ENCODE measurements at regions not wholly inside any gene's neighbourhood (a gene's known extent, or its start where the extent isn't known, plus 50 kb on each side); places are given as distances from the start of the nearest gene placed in this dataset.
"Not testable (repeated sequence)": the region's sequence is repeated elsewhere in the genome, so short reads cannot be mapped to it uniquely, and the experiment has no call there.

DNA sequence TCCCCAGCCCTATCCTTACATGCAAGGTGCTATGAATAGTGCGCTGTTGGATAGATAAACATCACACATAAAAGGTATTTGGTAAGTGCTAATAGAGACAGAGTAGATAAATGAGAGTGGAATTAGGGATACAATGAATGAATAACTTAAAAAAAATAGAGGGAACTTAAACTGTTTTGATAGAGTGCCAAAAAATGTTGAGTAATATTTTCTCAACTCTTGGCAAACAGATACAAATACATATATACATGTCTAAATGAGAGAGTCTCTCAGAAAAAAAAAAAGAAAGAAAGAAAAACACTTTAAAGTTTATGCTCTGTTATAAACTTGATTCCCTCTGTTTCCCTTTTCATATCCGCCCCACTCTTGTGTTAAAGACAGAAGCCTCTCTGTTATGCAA, 667.4 kb downstream of the ROBO2 start:
- H3K4me1 ChIP-seq (ENCODE audit: control insufficient read depth, insufficient read depth, low read length): peaks cover 15% of the 10 kb centered on the region

DNA sequence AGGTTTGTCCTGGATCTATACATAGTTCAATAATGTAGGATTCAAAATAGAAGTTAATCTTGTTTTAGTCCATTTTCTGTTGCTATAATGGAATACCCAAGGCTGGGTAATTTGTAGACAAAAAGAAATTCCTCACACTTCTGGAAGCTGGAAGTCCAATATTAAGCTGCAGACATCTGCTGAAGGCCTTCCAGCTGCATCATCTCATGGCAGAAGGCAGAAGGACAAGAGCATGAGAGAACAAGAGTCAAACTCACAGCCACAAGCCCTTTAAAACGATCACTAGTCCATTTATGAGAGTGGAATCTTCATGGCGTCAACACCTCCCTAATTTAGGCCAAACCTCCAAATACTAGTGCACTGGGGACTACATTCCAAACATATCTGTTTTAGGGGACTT, 669.3 kb downstream of the ROBO2 start:
- Histone ChIP-seq H3K9ac (ENCODE audit: low read depth, low read length) (no peak overlapping the region), H3K9me3 (ENCODE audit: control insufficient read depth, insufficient read depth, low read length) (no peaks in the 10 kb centered on the region), H3K4me3 (ENCODE audit: low read depth, low read length) (no peak overlapping the region), H3K27ac (ENCODE audit: low read depth, low read length) (no peak overlapping the region), H3K4me1 (ENCODE audit: control insufficient read depth, insufficient read depth, low read length) (peaks cover 12% of the 10 kb centered on the region; the same call in 1 of the 2 replicates), H3K27me3 (ENCODE audit: control insufficient read depth, insufficient read depth, low read length) (no peaks in the 10 kb centered on the region), H3K36me3 (ENCODE audit: control insufficient read depth, insufficient read depth, low read length) (no peaks in the 10 kb centered on the region)

More for the DNA sequence above, 667.4 kb downstream of the ROBO2 start:
- H3K27me3 ChIP-seq (ENCODE audit: control insufficient read depth, insufficient read depth, low read length): no peaks in the 10 kb centered on the region
- H3K4me3 ChIP-seq (ENCODE audit: low read depth, low read length): no peak overlapping the region
- no peak overlapping the region for H3K27ac ChIP-seq (ENCODE audit: low read depth, low read length)
- no peak overlapping the region for H3K9ac ChIP-seq (ENCODE audit: low read depth, low read length)
- no peaks in the 10 kb centered on the region for H3K36me3 ChIP-seq (ENCODE audit: control insufficient read depth, insufficient read depth, low read length)
- H3K9me3 ChIP-seq (ENCODE audit: control insufficient read depth, insufficient read depth, low read length): no peaks in the 10 kb centered on the region

DNA sequence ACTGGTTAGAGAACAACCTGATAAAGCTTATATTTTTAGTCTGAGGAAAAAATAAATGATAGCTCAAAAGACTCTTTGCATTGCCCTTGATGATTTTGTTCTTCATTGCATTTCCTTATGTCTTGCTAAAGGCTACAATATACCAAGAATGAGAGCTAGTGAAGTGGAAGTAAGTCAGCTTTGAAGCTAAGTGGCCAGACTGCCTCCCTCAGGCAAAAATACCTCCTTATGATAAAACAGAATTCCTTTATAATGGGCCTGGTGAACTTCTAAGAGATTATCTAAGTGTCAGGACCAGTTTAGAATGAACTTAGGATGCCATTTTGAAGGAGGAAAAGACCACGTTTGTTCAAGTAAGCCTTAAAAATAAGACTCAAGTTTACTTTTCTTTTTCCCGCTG, 678.4 kb downstream of the ROBO2 start:
- no peaks in the 10 kb centered on the region for H3K36me3 ChIP-seq (ENCODE audit: control insufficient read depth, insufficient read depth, low read length)
- no peaks in the 10 kb centered on the region for H3K27me3 ChIP-seq (ENCODE audit: control insufficient read depth, insufficient read depth, low read length)
- no peak overlapping the region for H3K27ac ChIP-seq (ENCODE audit: low read depth, low read length)
- H3K9ac ChIP-seq (ENCODE audit: low read depth, low read length): no peak overlapping the region
- no peak overlapping the region for H3K4me3 ChIP-seq (ENCODE audit: low read depth, low read length)
- H3K9me3 ChIP-seq (ENCODE audit: control insufficient read depth, insufficient read depth, low read length): no peaks in the 10 kb centered on the region
- H3K4me1 ChIP-seq (ENCODE audit: control insufficient read depth, insufficient read depth, low read length): peaks cover 16% of the 10 kb centered on the region; the same call in 1 of the 2 replicates

DNA sequence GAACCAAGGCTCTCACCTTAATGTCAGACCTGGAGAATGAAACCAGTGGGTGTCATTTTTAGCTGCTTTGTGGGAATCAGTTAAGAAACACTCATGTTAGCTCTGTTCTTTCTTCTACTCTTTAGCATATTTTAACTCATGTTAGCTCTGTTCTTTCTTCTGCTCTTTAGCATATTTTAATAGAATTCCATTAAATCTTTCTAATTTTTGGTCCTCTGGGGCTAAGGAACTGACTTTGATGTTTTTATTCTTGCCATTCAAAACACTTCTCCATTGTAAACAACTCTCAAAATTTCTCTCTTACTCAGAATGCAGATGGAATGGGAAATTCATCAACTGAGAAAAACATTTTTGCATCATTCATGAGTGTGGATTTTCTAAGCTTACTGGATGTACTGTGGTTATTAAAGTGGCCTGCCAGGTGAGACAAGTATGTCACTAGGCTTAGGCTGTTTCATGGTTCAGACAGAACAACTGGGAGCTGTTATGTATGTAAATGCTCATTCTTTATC, 680.6 kb downstream of the ROBO2 start:
- H3K4me1 ChIP-seq (ENCODE audit: control insufficient read depth, insufficient read depth, low read length): peaks cover 16% of the 10 kb centered on the region; the same call in 1 of the 2 replicates
- no peak overlapping the region for H3K27ac ChIP-seq (ENCODE audit: low read depth, low read length)
- H3K27me3 ChIP-seq (ENCODE audit: control insufficient read depth, insufficient read depth, low read length): no peaks in the 10 kb centered on the region
- no peaks in the 10 kb centered on the region for H3K36me3 ChIP-seq (ENCODE audit: control insufficient read depth, insufficient read depth, low read length)
- no peaks in the 10 kb centered on the region for H3K9me3 ChIP-seq (ENCODE audit: control insufficient read depth, insufficient read depth, low read length)
- H3K4me3 ChIP-seq (ENCODE audit: low read depth, low read length): no peak overlapping the region
- no peak overlapping the region for H3K9ac ChIP-seq (ENCODE audit: low read depth, low read length)

DNA sequence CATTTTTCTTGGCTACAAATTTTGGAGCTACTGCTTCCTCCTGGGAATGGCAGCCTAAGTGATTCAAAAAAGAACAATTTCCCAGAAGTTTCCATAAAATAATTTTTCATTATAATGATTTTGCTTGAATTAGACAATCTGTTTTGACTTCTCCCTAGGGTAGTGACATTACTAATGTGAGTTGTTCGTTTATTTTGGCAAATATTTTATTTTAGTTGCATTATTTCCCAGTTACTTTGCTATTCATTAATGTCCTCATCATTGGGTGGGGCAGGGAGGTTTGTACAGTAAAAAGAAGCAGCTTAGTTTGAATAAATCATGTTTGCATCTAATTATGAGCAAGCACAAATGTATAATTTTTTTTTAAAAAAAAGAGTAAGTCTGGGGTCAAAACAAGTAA, 686.6 kb downstream of the ROBO2 start:
- no peak overlapping the region for H3K9ac ChIP-seq (ENCODE audit: low read depth, low read length)
- no peak overlapping the region for H3K27ac ChIP-seq (ENCODE audit: low read depth, low read length)
- no peak overlapping the region for H3K4me3 ChIP-seq (ENCODE audit: low read depth, low read length)
- no peaks in the 10 kb centered on the region for H3K9me3 ChIP-seq (ENCODE audit: control insufficient read depth, insufficient read depth, low read length)
- no peaks in the 10 kb centered on the region for H3K4me1 ChIP-seq (ENCODE audit: control insufficient read depth, insufficient read depth, low read length)
- H3K36me3 ChIP-seq (ENCODE audit: control insufficient read depth, insufficient read depth, low read length): no peaks in the 10 kb centered on the region
- H3K27me3 ChIP-seq (ENCODE audit: control insufficient read depth, insufficient read depth, low read length): no peaks in the 10 kb centered on the region

DNA sequence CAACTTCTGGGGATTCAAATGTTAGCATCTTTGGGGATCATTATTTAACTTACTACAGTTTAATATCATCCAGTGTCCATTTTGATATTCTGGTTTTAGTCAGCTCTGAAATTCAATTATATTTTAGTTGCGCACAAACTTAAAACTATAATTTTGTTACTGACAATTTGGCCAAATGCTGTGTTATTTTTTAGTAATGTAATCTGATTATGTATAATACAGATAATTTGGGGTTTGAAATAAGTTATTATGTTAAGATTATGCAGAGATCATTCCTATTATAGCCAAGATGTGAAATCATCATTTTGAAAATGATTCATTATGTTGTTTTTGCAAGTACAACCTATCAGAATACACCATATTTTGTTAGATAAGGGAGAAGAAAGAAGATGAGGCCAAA, 706.1 kb downstream of the ROBO2 start:
- no peak overlapping the region for H3K4me3 ChIP-seq (ENCODE audit: low read depth, low read length)
- no peak overlapping the region for H3K9ac ChIP-seq (ENCODE audit: low read depth, low read length)

DNA sequence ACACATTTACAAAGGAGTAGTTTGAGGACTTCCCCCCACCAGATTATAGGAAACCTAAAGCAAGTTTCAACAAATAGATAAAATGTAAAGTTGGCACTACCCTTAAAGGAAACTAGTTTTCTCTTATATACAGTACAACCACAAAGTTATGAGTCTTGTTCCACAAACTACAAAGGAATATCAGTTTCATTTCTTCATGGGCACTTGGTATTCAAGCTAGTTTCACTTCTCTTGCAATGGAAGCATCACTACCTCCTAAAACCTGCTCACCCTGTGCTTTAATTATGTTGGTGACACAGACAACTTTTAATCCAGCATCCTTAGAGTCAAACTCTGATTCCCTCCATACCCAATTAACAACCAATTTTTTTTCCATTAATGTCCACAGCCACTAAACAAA, 707.0 kb downstream of the ROBO2 start:
- H3K9me3 ChIP-seq (ENCODE audit: control insufficient read depth, insufficient read depth, low read length): no peaks in the 10 kb centered on the region; the same call in 1 of the 2 replicates
- H3K4me1 ChIP-seq (ENCODE audit: control insufficient read depth, insufficient read depth, low read length): no peaks in the 10 kb centered on the region
- H3K4me3 ChIP-seq (ENCODE audit: low read depth, low read length): no peak overlapping the region
- no peaks in the 10 kb centered on the region for H3K36me3 ChIP-seq (ENCODE audit: control insufficient read depth, insufficient read depth, low read length)
- no peak overlapping the region for H3K27ac ChIP-seq (ENCODE audit: low read depth, low read length)
- H3K9ac ChIP-seq (ENCODE audit: low read depth, low read length): no peak overlapping the region
- no peaks in the 10 kb centered on the region for H3K27me3 ChIP-seq (ENCODE audit: control insufficient read depth, insufficient read depth, low read length)

More for the DNA sequence above, 706.1 kb downstream of the ROBO2 start:
- no peak overlapping the region for H3K27ac ChIP-seq (ENCODE audit: low read depth, low read length)
- H3K27me3 ChIP-seq (ENCODE audit: control insufficient read depth, insufficient read depth, low read length): no peaks in the 10 kb centered on the region
- no peaks in the 10 kb centered on the region; the same call in 1 of the 2 replicates for H3K9me3 ChIP-seq (ENCODE audit: control insufficient read depth, insufficient read depth, low read length)
- H3K36me3 ChIP-seq (ENCODE audit: control insufficient read depth, insufficient read depth, low read length): no peaks in the 10 kb centered on the region
- no peaks in the 10 kb centered on the region for H3K4me1 ChIP-seq (ENCODE audit: control insufficient read depth, insufficient read depth, low read length)

DNA sequence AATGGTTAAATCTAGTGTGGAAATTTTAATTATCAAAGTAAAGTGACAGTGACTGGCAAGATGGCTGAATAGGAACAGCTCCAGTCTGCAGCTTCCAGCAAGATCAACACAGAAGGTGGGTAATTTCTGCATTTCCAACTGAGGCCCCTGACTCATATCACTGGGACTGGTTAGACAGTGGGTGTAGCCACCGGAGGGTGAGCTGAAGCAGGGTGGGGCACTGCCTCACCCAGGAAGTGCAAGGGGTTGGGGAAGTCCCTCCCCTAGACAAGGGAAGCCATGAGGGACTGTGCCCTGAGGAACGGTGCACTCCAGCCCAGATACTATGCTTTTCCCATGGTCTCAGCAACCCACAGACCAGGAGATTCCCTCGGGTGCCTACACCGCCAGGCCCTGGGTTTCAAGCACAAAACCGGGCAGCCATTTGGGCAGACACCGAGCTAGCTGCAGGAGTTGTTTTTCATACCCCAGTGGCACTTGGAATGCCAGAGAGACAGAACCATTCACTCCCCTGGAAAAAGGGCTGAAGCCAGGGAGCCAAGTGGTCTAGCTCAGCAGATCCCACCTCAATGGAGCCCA, 716.6 kb downstream of the ROBO2 start:
- not testable (repeated sequence) for H3K4me3 ChIP-seq (ENCODE audit: low read depth, low read length); H3K4me1 ChIP-seq (ENCODE audit: control insufficient read depth, insufficient read depth, low read length); H3K9me3 ChIP-seq (ENCODE audit: control insufficient read depth, insufficient read depth, low read length); H3K27me3 ChIP-seq (ENCODE audit: control insufficient read depth, insufficient read depth, low read length); H3K27ac ChIP-seq (ENCODE audit: low read depth, low read length); H3K9ac ChIP-seq (ENCODE audit: low read depth, low read length); H3K36me3 ChIP-seq (ENCODE audit: control insufficient read depth, insufficient read depth, low read length)

DNA sequence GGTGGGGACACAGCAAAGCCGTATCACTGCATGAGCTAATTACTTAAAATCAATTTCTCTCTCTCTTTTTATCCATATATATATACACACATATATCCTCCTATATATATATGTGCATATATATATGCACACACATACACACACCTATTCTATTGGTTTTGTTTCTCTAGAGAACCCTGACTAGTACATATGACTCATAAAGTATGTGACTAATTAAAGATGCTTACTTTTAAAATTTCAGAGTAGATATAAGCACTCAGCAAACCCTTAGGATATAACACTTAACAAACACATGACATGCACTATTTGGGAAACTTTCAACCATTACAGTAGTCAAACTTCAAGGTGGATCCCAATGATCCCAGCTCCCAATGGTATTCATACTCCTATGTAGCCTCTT, 732.6 kb downstream of the ROBO2 start:
- H3K9ac ChIP-seq (ENCODE audit: low read depth, low read length): no peak overlapping the region
- no peaks in the 10 kb centered on the region for H3K36me3 ChIP-seq (ENCODE audit: control insufficient read depth, insufficient read depth, low read length)
- no peaks in the 10 kb centered on the region for H3K4me1 ChIP-seq (ENCODE audit: control insufficient read depth, insufficient read depth, low read length)
- H3K9me3 ChIP-seq (ENCODE audit: control insufficient read depth, insufficient read depth, low read length): no peaks in the 10 kb centered on the region
- no peaks in the 10 kb centered on the region for H3K27me3 ChIP-seq (ENCODE audit: control insufficient read depth, insufficient read depth, low read length)
- H3K27ac ChIP-seq (ENCODE audit: low read depth, low read length): no peak overlapping the region
- H3K4me3 ChIP-seq (ENCODE audit: low read depth, low read length): no peak overlapping the region

DNA sequence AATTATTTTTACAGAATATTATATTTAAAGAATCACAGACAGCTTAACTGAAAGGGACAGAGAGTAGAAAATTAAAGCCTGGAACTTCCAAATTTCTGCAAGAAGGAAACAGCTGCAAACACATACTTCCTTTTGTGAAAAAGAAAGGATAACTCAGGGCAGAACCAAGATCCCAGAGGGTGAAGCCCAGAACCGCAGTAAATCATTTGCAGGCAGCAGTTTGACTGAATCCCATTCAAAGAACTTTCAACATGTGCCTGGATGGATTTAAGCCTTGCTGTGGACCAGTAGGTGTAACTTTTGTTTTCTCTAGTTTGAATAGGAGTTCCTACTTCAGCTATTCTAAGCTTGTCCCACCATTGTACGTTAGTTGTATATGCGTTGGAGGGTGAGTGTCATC, 733.2 kb downstream of the ROBO2 start:
- no peaks in the 10 kb centered on the region for H3K27me3 ChIP-seq (ENCODE audit: control insufficient read depth, insufficient read depth, low read length)
- no peak overlapping the region for H3K4me3 ChIP-seq (ENCODE audit: low read depth, low read length)
- no peak overlapping the region for H3K27ac ChIP-seq (ENCODE audit: low read depth, low read length)

DNA sequence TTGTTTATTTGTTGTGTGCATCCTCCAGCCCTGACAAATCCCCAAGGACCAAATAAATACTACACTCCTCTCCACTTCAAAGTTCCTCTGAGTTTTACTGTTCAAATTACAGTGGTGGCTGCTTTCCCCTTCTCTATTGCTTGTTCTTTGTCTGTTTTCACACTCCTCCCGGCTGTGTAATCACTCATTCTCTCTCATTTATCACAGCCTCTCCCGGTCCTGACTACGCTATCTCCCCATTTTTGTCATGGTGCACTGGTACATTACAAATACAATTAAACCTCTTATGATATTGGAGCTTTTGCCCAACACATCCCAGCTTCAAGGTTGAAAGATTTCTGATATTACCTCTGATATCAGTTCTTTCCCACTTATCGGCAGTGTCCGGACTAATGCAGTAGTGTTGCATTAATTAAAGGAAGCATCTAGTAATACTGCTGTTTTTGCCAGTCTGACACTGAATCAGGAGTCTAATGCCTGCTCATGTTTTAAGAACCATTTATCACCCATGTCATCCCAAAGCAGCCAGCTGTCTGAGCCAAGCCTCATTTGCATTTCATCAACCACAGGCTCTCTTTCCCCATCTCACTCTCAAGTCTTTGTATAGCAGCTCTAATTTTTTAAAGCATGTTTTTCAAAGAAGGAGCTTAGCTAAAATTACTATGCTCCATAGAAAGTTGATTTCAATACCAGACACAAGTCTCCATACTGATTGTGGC, 740.5 kb downstream of the ROBO2 start:
- Histone ChIP-seq H3K36me3 (ENCODE audit: control insufficient read depth, insufficient read depth, low read length) (no peaks in the 10 kb centered on the region), H3K9me3 (ENCODE audit: control insufficient read depth, insufficient read depth, low read length) (no peaks in the 10 kb centered on the region), H3K27me3 (ENCODE audit: control insufficient read depth, insufficient read depth, low read length) (no peaks in the 10 kb centered on the region), H3K4me3 (ENCODE audit: low read depth, low read length) (no peak overlapping the region), H3K9ac (ENCODE audit: low read depth, low read length) (no peak overlapping the region), H3K27ac (ENCODE audit: low read depth, low read length) (no peak overlapping the region), H3K4me1 (ENCODE audit: control insufficient read depth, insufficient read depth, low read length) (no peaks in the 10 kb centered on the region)

More for the DNA sequence above, 733.2 kb downstream of the ROBO2 start:
- Histone ChIP-seq H3K9me3 (ENCODE audit: control insufficient read depth, insufficient read depth, low read length) (no peaks in the 10 kb centered on the region), H3K36me3 (ENCODE audit: control insufficient read depth, insufficient read depth, low read length) (no peaks in the 10 kb centered on the region), H3K9ac (ENCODE audit: low read depth, low read length) (no peak overlapping the region), H3K4me1 (ENCODE audit: control insufficient read depth, insufficient read depth, low read length) (no peaks in the 10 kb centered on the region)
